ENCODE measurements at regions not wholly inside any gene's neighbourhood (a gene's known extent, or its start where the extent isn't known, plus 50 kb on each side); places are given as distances from the start of the nearest gene placed in this dataset.

DNA sequence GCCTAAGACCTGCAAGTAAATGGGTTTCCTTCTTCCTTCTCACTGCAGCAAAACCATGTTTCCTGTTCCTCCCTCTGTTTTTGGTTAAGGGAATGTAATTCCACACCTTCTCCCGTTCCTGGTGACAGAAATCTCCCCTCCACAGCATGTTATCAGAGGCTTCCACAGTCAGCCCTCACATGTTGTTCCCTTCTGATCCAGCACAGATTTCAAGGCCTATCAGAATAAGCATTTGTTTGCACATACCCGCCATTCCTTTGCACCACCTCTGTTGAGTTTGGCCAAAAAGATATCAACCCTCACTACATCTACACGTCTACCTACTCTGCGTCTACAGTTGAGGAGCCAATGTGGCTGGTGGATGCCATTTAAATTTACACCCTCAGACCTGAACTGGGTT, 113.9 kb upstream of the GRM7 start:
- TF ChIP-seq GATA2 (IDR thresholded peaks at IDR 0.05; ENCODE audit: low read depth, low read length) = no peak
- no peak for TF ChIP-seq GATA3 (IDR thresholded peaks at IDR 0.05; ENCODE audit: low read depth, low read length)
